ENCODE measurements at regions not wholly inside any gene's neighbourhood (a gene's known extent, or its start where the extent isn't known, plus 50 kb on each side); places are given as distances from the start of the nearest gene placed in this dataset.

DNA sequence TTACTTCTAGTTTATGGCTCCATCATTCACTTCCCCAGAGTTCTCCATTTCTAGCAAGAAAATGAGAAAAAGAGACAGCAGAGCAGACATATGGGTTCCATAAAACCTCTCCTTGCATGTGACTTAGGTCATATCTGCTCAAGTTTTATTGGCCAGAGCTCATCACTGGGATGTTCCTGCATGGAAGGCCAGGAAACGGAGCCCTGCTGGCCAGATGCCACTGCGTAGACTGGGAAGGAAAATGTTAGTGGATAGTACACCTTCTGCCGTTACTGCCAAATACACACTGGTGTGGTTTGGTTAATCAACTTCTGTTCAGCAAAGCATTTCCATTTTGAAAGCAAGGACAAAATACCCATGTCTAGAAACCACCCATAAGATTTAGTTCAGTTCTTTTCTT lies 220.6 kb upstream of the TSHZ2 start:
- ChIA-PET CTCF (no interaction called here), POLR2A (no interaction called here)
- DNase-seq, result no peak
- no peaks in the 10 kb centered on the region for H3K4me1 Mint-ChIP-seq (ENCODE audit: low read depth, unreplicated experiment)
- H3K27ac Mint-ChIP-seq (ENCODE audit: unreplicated experiment), result no peak overlapping the region
- TF ChIP-seq, protein P1, sequence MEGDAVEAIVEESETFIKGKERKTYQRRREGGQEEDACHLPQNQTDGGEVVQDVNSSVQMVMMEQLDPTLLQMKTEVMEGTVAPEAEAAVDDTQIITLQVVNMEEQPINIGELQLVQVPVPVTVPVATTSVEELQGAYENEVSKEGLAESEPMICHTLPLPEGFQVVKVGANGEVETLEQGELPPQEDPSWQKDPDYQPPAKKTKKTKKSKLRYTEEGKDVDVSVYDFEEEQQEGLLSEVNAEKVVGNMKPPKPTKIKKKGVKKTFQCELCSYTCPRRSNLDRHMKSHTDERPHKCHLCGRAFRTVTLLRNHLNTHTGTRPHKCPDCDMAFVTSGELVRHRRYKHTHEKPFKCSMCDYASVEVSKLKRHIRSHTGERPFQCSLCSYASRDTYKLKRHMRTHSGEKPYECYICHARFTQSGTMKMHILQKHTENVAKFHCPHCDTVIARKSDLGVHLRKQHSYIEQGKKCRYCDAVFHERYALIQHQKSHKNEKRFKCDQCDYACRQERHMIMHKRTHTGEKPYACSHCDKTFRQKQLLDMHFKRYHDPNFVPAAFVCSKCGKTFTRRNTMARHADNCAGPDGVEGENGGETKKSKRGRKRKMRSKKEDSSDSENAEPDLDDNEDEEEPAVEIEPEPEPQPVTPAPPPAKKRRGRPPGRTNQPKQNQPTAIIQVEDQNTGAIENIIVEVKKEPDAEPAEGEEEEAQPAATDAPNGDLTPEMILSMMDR (IDR thresholded peaks at IDR 0.05; ENCODE audit: insufficient read depth in 1 of 2, low read depth in 1 of 2, low read length in 1 of 2, severe bottlenecking in 1 of 2, unreplicated experiment in 1 of 2), result no peak
- Histone ChIP-seq H3K4me3 (ENCODE audit: low read depth, low read length) (no peak overlapping the region), H3K4me1 (no peaks in the 10 kb centered on the region), H3K27me3 (replicated peaks; ENCODE audit: control insufficient read depth, insufficient read depth, low read length) (no peaks in the 10 kb centered on the region; the same call in 1 of the 2 replicates), H3K36me3 (ENCODE audit: control insufficient read depth, insufficient read depth, low read length) (no peaks in the 10 kb centered on the region), H3K9me3 (no peaks in the 10 kb centered on the region)
- no peaks in the 10 kb centered on the region for H3K36me3 Mint-ChIP-seq (ENCODE audit: insufficient read depth, unreplicated experiment)
- no peaks in the 10 kb centered on the region for H3K9me3 Mint-ChIP-seq (ENCODE audit: unreplicated experiment)
- intact Hi-C loops (cut with micrococcal nuclease; ENCODE audit: unreplicated experiment), result no loop called here
- H3K4me3 Mint-ChIP-seq (ENCODE audit: unreplicated experiment), result no peak overlapping the region
- peaks cover 5% of the 10 kb centered on the region for H3K27me3 Mint-ChIP-seq (ENCODE audit: insufficient read depth, unreplicated experiment)
- no TSS peak for BruUV-seq (replicated peaks)

DNA sequence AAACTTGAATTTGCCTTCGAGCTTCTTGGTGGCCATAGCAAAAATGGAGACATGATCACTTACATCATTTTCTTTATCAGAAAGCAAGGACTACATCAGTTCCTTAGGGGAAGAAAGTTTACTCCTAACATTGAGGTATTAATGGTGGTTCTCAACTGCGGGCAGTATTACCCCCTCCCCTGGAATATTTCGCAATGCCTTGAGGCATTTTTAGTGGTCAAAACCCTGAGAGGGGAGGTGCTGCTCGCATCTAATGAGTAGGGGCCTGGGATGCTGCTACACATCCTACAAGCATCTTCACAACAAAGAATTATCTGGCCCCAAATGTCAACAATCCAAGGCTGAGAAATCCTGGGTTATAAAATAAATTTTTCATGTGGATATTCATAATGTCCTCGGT lies 222.2 kb upstream of the TSHZ2 start:
- no peaks in the 10 kb centered on the region for H3K36me3 Mint-ChIP-seq (ENCODE audit: insufficient read depth, unreplicated experiment)
- H3K4me1 ChIP-seq, result no peaks in the 10 kb centered on the region
- H3K4me3 ChIP-seq (ENCODE audit: low read depth, low read length), result no peak overlapping the region
- BruUV-seq (replicated peaks), result no TSS peak
- H3K36me3 ChIP-seq (ENCODE audit: control insufficient read depth, insufficient read depth, low read length), result no peaks in the 10 kb centered on the region
- H3K4me1 Mint-ChIP-seq (ENCODE audit: low read depth, unreplicated experiment), result no peaks in the 10 kb centered on the region
- H3K9me3 ChIP-seq, result no peaks in the 10 kb centered on the region
- ChIA-PET POLR2A (no interaction called here), CTCF (no interaction called here)
- TF ChIP-seq, protein P1 (IDR thresholded peaks at IDR 0.05; ENCODE audit: insufficient read depth in 1 of 2, low read depth in 1 of 2, low read length in 1 of 2, severe bottlenecking in 1 of 2, unreplicated experiment in 1 of 2), result no peak
- H3K27me3 Mint-ChIP-seq (ENCODE audit: insufficient read depth, unreplicated experiment), result peaks cover 11% of the 10 kb centered on the region
- H3K9me3 Mint-ChIP-seq (ENCODE audit: unreplicated experiment), result no peaks in the 10 kb centered on the region
- no peak overlapping the region for H3K4me3 Mint-ChIP-seq (ENCODE audit: unreplicated experiment)
- H3K27ac Mint-ChIP-seq (ENCODE audit: unreplicated experiment), result no peak overlapping the region
- H3K27me3 ChIP-seq (replicated peaks; ENCODE audit: control insufficient read depth, insufficient read depth, low read length), result no peaks in the 10 kb centered on the region; the same call in 1 of the 2 replicates
- DNase-seq, result no peak
- intact Hi-C loops (cut with micrococcal nuclease; ENCODE audit: unreplicated experiment), result no loop called here

DNA sequence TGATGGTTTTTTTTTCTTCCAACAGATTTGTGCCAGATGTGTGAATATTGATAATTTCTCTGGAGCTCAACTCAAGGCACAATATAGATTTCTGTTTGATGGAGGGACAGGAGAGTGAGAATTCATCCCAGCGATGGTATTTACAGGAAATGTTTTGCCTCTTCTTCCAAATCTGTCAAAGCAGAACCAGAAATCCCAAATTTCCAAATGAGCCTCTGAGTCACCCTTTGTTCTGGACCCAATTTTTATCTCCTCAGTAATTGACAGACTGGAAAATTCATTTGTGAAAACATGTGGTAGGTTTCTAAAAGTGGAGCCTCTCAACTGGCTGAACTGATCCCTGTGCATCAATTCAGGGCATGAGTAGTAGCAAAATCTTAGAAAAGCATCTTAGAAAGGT lies 223.2 kb upstream of the TSHZ2 start:
- Histone ChIP-seq H3K4me1 (no peaks in the 10 kb centered on the region), H3K27me3 (replicated peaks; ENCODE audit: control insufficient read depth, insufficient read depth, low read length) (no peaks in the 10 kb centered on the region; the same call in 1 of the 2 replicates), H3K4me3 (ENCODE audit: low read depth, low read length) (no peak overlapping the region), H3K9me3 (no peaks in the 10 kb centered on the region), H3K36me3 (ENCODE audit: control insufficient read depth, insufficient read depth, low read length) (no peaks in the 10 kb centered on the region)
- ChIA-PET CTCF (interaction anchor here (0.7 kb wide), 1 partner anchor 210 kb away, joined by 4 read pairs; no protein-coding TSS in a partner anchor), POLR2A (no interaction called here)
- peaks cover 11% of the 10 kb centered on the region for H3K27me3 Mint-ChIP-seq (ENCODE audit: insufficient read depth, unreplicated experiment)
- no peak for DNase-seq
- no peaks in the 10 kb centered on the region for H3K36me3 Mint-ChIP-seq (ENCODE audit: insufficient read depth, unreplicated experiment)
- BruUV-seq (replicated peaks), result no TSS peak
- no peak overlapping the region for H3K4me3 Mint-ChIP-seq (ENCODE audit: unreplicated experiment)
- H3K4me1 Mint-ChIP-seq (ENCODE audit: low read depth, unreplicated experiment), result no peaks in the 10 kb centered on the region
- TF ChIP-seq, protein P1 (IDR thresholded peaks at IDR 0.05; ENCODE audit: insufficient read depth in 1 of 2, low read depth in 1 of 2, low read length in 1 of 2, severe bottlenecking in 1 of 2, unreplicated experiment in 1 of 2), result no peak
- no peaks in the 10 kb centered on the region for H3K9me3 Mint-ChIP-seq (ENCODE audit: unreplicated experiment)
- no peak overlapping the region for H3K27ac Mint-ChIP-seq (ENCODE audit: unreplicated experiment)
- intact Hi-C loops (cut with micrococcal nuclease; ENCODE audit: unreplicated experiment), result no loop called here
